Amygdala (tissue), 56 donors: ENCODE measurements at regions not wholly inside any gene's neighbourhood (a gene's known extent, or its start where the extent isn't known, plus 50 kb on each side); places are given as distances from the start of the nearest gene placed in this dataset.
A peak's percentile ranks its signal among the peaks of the same experiment; 100 is the strongest.
"Not testable (repeated sequence)": the region's sequence is repeated elsewhere in the genome, so short reads cannot be mapped to it uniquely, and the experiment has no call there.

ENCODE experiments used
- DNase-seq, 56 donors: peaks; one replicate each; lab custom pipeline; 2025; lab: John Stamatoyannopoulos, UW

DNA sequence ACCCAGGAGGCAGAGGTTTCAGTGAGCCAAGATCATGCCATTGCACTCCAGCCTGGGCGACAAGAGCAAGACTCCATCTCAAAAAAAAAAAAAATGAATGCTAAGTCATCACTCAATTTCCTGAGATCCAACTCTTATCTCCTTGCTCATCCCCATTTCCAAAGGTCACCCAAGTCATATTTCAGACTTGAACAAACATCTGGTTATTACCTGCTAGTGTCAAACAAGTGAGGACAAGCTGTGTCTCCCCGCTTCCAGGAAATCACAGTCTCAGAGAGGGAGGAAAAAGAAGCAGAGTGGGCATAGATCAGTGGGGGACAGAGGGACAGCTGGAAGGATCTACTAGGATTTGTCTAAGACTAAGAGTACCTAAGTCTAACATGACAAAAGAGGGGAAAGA is 147.5 kb upstream of the FUNDC1 start:
- no peak for DNase-seq

DNA sequence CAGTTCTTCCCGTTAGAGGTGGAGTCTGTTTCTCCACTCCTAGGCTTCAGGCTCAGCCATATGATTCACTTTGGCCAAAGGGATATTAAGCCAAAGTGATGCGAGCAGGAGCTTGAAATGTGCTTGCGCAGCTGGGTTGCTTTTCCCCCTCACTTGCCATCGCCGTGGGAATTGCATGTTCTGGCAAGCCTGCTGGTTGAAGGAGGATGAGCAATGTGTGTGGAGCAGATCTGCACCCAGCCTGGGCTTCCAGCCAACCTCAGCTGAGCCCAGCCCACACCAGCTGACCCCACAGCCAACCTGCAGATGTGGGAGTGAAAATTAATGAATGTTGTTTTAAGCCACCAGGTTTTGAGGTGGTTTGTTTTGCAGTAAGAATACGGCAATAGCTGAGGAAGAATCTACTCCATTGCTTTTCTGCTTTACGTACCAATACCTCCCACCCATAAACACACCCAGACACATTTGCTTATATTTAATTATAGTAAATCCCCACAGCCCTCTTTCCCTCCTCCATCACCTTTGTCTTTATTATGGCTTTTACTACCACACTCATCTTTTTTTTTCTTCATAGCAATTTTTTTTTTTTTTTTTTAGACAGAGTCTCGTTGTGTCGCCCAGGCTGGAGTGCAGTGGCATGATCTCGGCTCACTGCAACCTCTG is 132.8 kb upstream of the FUNDC1 start:
- peak in 47 of 56 donors; percentile 1 to 71 (median 15) for DNase-seq

DNA sequence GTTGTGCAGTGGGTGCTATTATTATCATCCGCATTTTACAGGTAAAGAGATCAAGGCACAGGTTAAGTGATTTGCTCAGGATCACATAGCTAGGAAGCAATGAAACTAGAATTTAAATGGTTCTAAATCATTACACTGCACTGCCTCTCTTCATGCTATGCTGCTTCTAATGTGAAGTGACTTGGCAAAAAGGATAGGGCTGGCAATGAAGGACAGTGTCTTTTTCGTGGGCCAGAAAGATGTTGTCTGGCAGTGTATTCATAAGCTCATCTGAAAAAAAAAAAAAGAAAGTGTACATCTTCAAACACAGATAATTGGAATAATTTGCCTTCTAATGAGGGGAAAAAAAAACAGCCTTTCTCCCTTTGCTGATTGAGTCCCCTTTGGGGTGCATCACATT is 132.2 kb upstream of the FUNDC1 start:
- DNase-seq: no peak

DNA sequence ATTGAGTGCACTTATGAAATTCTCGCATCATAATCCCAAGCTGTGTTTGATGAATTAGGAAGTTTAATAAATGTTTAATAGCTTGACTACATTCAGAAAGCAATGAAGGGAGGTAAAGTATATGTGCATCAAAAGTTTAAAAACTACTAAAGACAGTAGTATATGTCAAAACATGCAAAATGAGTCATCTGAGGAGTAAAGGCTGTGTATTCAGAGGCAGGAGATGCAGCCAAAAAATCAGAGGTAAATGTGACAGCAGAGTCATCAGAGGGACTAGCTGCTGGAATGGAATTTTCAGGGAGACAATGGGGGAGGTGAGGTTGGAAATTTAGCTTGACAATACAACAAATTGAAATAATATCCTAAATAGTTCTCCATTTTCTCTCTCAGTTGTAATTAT is 127.0 kb upstream of the FUNDC1 start:
- no peak for DNase-seq

DNA sequence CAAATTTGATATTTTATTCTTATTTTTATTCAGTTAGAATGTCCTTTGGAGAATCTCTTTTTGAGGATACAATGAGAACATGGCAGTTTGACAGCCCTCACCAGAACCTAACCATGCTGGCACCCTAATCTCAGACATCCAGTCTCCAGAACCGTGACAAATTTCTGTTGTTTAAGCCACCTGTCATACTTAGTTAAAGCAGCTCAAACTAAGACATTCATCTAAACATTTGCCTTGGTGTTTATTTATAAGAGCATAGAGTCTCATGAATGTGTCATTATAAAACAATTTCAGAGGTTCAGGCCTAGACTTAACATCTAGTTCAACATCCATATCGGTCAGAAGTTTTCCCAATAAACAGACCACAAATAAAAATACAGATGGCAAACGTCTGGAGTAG is 125.1 kb upstream of the FUNDC1 start:
- no peak for DNase-seq

DNA sequence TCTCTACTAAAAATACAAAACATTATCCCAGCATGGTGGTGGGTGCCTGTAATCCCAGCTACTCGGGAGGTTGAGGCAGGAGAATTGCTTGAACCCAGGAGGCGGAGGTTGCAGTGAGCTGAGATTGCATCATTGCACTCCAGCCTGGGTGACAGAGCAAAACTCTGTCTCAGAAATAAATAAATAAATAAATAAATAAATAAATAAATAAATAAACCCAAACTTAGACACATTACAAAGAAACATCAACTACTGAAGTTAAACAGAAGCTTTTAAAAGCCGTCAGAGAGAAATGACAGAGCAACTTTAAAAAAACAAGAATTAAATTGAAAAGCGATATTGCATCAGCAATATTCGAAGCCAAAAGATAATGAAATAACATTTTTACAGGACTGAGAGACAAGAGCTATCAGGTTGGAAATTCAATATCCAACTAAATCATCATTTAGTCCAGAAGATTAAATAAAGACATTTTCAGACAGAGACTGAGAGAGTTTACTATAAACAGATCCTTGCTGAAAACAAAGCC is 115.1 kb upstream of the FUNDC1 start:
- DNase-seq: not testable (repeated sequence)

DNA sequence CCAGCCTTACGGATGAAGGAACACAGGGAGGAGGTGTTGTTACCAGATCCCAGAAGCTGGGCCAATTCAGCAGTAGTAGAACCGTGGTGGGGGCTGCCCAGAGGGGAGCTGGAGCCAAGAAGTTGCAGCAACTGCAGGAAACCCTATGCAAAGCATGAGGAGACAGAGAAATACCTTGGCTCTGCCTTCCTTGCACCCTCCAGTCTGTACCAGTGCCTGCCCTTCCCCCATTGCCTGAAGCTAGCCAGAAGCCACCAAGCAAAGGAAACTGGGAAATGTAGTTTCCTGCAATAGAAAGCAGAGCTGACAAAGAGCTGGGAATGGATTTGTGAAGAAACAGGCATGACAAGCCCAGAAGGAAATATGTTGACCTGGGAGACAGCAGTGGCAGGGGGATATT is 108.7 kb upstream of the FUNDC1 start:
- DNase-seq: peak in 12 of 56 donors; percentile 0 to 19 (median 2)

DNA sequence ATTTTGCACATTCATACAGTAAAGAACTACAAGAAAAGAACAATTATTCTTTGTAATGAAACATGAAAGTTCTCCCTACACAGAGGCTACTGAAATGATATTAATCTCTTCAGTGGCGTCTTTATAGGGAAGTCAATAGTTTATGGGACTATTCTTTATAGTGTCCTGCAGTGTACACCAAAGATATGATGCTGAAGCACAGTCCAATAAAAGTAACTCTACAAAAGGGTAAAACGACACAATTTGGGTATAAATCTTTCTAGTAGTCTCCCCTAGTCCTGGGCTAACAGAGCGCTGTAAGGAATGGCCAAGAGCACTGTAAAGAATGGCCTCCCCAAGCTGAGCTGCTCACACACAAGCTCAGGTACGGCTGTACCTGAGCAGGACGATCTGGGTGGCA is 101.1 kb upstream of the FUNDC1 start:
- no peak for DNase-seq

DNA sequence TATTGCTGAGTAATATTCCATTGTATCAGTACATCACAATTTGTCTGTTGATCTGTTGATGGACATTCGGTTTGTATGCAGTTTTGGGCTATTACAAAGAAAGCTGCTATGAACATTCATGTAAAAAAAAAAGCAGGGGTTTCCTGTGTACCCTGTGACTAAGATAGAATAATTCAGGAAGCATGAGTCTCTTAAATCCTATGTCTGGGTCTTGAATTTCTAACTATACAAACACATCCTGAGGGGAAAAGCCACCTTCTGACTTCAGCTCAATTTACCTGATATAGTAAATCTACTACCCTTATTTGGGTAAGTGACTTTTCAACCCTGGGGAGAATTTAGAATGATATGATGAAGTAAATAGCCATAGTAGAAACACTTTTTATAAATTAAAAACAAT is 94.6 kb upstream of the FUNDC1 start:
- DNase-seq: no peak

DNA sequence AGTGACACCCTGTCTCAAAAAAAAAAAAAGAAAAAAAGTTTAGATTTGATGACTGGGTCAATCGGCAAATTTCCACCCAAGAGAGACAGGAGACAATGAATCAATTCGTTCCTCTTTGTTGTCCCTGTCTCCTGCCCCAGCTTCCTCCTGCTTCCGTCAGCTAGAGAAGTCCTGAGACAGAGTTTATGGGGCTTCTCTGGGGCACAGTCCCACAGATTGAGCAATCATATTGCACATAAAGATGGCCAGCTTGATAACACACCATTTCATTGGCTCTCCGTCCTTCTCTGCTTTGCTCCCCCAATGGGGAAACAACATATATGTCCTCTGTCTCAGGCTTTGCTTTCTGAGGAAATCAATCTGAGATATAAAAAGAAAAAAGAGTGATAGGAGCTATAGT is 78.4 kb upstream of the FUNDC1 start:
- DNase-seq: no peak

DNA sequence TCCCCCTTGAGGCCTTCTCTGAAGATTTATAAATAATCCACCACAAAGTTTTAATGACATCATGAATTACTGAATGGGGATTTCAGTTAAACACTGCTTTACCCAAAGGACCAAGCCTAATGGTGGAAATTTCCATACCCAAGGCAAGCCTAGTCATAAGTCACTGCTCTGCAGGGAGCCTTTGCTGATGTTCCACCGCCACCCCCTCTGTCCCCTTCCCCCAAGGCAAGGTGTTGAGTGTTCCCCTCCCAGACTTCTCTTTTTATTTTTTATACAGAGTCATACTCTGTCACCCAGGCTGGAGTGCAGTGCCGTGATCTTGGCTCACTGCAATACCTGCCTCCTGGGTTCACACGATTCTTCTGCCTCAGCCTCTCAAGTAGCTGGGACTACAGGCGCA is 76.4 kb upstream of the FUNDC1 start:
- no peak for DNase-seq

DNA sequence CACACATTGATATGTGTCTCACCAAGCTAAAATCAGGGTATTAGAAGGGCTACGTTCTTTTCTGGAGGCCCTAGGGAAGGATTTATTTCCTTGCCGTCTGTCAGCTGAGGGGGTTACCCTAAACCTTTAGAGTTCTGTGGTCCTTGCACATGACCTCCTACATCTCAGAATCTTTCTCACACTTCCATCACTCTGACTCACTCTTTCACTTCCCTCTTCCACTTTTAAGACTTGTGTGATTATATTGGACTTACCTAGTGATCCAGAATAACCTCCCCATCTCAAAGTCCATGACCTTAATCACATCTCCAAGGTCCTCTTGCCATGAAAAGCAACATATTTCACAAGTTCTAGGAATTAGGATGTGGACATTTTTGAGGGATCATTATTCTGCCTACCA is 53.6 kb upstream of the FUNDC1 start:
- DNase-seq: no peak
